IPS-20b (cell line): ENCODE measurements at regions not wholly inside any gene's neighbourhood (a gene's known extent, or its start where the extent isn't known, plus 50 kb on each side); places are given as distances from the start of the nearest gene placed in this dataset.
A peak's percentile ranks its signal among the peaks of the same experiment; 100 is the strongest.
"Not testable (repeated sequence)": the region's sequence is repeated elsewhere in the genome, so short reads cannot be mapped to it uniquely, and the experiment has no call there.

ENCODE experiments used
- H3K27ac ChIP-seq: one replicate; pipeline ENCODE4 v1.5.1; 2013; ENCODE audit warnings: low read length
- H3K27me3 ChIP-seq: 2 replicates; pipeline ENCODE4 v1.6.1; 2013; ENCODE audit warnings: mild to moderate bottlenecking, low read length, inconsistent platforms; ENCODE audit not compliant: insufficient read depth
- H3K36me3 ChIP-seq: 2 replicates; pipeline ENCODE4 v1.6.1; 2013; ENCODE audit warnings: low read depth, mild to moderate bottlenecking, inconsistent platforms, low read length, moderate library complexity; ENCODE audit not compliant: insufficient read depth
- H3K4me1 ChIP-seq: 2 replicates; pipeline ENCODE4 v1.6.1; 2013; ENCODE audit warnings: mild to moderate bottlenecking, control low read depth, inconsistent platforms, low read length, moderate library complexity; ENCODE audit not compliant: insufficient read depth
- H3K4me3 ChIP-seq: 2 replicates; pipeline ENCODE4 v1.5.1; 2013; ENCODE audit warnings: mild to moderate bottlenecking, low read length, inconsistent platforms
- H3K9ac ChIP-seq: 2 replicates; pipeline ENCODE4 v1.6.1; 2013; ENCODE audit warnings: low read depth, mild to moderate bottlenecking, inconsistent platforms, low read length, moderate library complexity
- H3K9me3 ChIP-seq: 2 replicates; pipeline ENCODE4 v1.6.1; 2013; ENCODE audit warnings: mild to moderate bottlenecking, low read depth, low read length, inconsistent platforms; ENCODE audit not compliant: insufficient read depth

DNA sequence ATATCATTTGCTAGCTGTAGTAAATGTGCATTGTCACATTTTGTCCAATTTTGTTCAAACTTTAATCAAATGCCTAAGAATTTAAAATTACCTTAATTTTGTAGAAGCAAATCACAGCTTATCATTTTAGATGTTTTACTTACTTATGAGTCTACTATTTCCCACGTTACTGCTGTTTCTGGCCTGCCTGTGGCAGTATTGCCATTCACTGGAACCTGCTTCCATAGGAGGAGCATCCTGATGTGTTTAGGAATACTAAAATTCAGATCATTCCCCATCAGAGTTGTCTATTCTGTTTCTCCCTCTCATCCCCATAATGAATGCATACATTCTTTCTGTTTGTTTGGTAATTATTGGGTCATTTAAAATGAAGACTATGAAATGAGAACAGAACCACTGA lies 119.5 kb upstream of the SNRPN start:
- peaks cover 3% of the 10 kb centered on the region; the same call in 1 of the 2 replicates for H3K4me1 ChIP-seq
- no peaks in the 10 kb centered on the region for H3K36me3 ChIP-seq
- no peak overlapping the region for H3K27ac ChIP-seq
- peaks cover 4% of the 10 kb centered on the region; the same call in 1 of the 2 replicates for H3K9me3 ChIP-seq
- H3K27me3 ChIP-seq: no peaks in the 10 kb centered on the region
- no peak overlapping the region for H3K4me3 ChIP-seq
- no peak overlapping the region for H3K9ac ChIP-seq

DNA sequence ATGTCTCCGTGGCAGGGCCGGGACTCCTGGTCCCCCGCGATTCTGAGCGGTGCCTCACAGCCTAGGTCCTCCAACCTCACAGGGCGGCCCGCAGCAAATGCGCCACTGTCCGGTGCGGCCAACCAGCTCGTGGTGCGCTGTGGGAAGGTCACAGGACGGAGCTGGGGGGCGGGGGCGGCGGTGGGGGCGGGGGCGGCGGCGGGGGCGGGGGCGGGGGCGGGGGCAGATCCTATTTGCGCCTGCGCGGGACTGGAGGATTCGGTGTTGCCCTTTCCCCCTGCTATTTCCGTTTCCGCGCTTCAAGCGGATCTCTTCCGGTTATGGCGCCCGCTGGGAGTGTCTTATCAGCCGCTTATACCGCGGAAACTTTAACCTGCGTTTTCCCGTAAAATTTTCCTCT lies 106.7 kb upstream of the SNRPN start:
- H3K9ac ChIP-seq: peak overlapping the region; percentile 75; the same call in 1 of the 2 replicates
- no peaks in the 10 kb centered on the region; the same call in 1 of the 2 replicates for H3K9me3 ChIP-seq
- peaks cover 6% of the 10 kb centered on the region; the same call in 1 of the 2 replicates for H3K4me1 ChIP-seq
- H3K4me3 ChIP-seq: peak overlapping the region; percentile 68
- H3K36me3 ChIP-seq: no peaks in the 10 kb centered on the region
- no peaks in the 10 kb centered on the region for H3K27me3 ChIP-seq
- peak overlapping the region; percentile 39 for H3K27ac ChIP-seq

DNA sequence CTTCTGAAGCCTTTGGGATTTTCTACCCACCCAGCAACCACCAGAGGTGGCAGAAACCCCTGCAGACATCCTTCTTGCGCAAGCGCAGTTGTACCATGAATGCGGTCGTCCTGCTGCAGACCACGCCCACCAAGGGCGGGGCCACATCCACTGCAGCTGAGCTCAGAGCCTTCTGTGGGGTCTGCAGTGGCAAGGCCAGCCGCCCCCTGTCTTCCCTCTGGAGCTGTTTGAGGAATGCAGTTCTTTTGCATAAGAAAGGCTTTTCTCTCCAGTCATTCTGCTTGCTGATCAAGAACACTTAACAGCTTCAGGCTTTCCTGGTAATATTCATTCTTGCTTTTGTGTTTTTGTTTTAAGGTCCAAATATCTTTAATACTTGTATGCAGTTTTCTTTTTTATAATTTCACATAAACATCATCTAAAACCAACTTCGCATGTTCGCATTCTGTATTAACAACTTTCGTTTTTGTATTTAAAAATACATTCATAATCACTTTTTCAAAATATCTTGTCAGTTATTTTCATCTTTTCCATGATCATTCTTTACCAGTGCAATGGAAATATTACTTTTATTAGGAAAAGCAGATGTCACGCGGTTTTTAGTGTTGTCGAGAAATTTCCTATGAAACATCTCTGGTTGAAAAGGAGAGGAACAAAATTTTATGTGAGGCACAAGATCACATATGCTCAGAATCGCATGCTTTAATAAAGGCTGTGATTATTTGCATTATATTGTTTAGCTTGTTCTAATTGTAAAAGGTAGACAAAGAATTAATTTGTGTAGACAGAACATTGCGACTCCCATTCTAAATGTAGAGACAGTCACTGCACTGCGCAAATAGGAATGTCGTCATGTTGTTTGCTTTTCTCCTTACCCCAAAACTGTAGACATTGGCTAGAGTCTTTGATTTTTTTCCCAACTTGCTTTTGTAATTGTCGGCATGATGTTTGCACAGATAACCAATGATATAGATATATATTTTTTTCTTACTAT lies 98.1 kb upstream of the SNRPN start:
- H3K27ac ChIP-seq: peak overlapping the region; percentile 54
- H3K9ac ChIP-seq: peak overlapping the region; percentile 76
- peaks cover 15% of the 10 kb centered on the region; the same call in 1 of the 2 replicates for H3K4me1 ChIP-seq
- peaks cover 12% of the 10 kb centered on the region; the same call in 1 of the 2 replicates for H3K9me3 ChIP-seq
- H3K27me3 ChIP-seq: no peaks in the 10 kb centered on the region
- no peaks in the 10 kb centered on the region for H3K36me3 ChIP-seq
- H3K4me3 ChIP-seq: peak overlapping the region; percentile 62

DNA sequence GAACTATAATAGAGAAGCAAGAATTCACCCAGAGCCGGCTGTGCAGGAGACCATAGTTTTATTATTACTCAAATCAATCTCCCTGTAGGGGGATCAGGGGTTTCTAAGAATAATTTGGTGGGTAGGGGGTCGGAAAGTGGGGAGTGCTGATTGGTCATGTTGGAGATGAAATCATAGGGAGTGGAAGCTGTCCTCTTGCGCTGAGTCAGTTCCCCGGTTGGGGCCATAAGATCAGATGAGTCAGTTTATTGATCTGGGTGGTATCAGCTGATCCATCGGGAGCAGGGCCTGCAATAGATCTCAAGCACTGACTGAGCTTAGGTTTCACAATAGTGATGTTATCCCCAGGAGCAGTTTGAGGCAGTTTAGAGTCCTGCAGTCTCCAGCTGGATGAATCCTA lies 97.0 kb upstream of the SNRPN start:
- H3K4me3 ChIP-seq: peak overlapping the region; percentile 62; the same call in 1 of the 2 replicates
- peak overlapping the region; percentile 76; the same call in 1 of the 2 replicates for H3K9ac ChIP-seq
- peaks cover 12% of the 10 kb centered on the region; the same call in 1 of the 2 replicates for H3K9me3 ChIP-seq

DNA sequence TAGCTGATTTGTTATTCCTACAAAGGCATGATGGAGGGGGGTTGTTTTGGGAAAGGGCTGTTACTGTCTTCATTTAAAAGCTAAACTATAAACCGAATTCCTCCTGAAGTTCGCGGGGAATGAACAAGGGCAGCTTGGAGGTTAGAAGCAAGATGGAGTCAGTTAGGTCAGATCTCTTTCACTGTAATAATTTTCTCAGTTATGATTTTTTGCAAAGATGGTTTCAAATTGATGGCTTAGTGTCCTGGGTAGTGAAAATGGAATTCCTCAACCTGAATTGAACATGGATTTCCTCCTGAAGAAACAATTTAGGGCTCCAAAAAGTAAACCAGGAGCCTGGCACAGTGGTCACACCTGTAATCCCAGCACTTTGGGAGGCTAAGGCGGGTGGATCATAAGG lies 96.6 kb upstream of the SNRPN start:
- not testable (repeated sequence) for H3K27me3 ChIP-seq, H3K36me3 ChIP-seq
- peak overlapping the region; percentile 62; the same call in 1 of the 2 replicates for H3K4me3 ChIP-seq
- peak overlapping the region; percentile 75 for H3K27ac ChIP-seq
- peaks cover 18% of the 10 kb centered on the region; the same call in 1 of the 2 replicates for H3K4me1 ChIP-seq
- H3K9me3 ChIP-seq: peaks cover 12% of the 10 kb centered on the region; the same call in 1 of the 2 replicates
- H3K9ac ChIP-seq: peak overlapping the region; percentile 76

More for the DNA sequence above, 97.0 kb upstream of the SNRPN start:
- Histone ChIP-seq H3K27ac (peak overlapping the region; percentile 75), H3K4me1 (peaks cover 18% of the 10 kb centered on the region; the same call in 1 of the 2 replicates), H3K27me3 (no peaks in the 10 kb centered on the region), H3K36me3 (no peaks in the 10 kb centered on the region)

DNA sequence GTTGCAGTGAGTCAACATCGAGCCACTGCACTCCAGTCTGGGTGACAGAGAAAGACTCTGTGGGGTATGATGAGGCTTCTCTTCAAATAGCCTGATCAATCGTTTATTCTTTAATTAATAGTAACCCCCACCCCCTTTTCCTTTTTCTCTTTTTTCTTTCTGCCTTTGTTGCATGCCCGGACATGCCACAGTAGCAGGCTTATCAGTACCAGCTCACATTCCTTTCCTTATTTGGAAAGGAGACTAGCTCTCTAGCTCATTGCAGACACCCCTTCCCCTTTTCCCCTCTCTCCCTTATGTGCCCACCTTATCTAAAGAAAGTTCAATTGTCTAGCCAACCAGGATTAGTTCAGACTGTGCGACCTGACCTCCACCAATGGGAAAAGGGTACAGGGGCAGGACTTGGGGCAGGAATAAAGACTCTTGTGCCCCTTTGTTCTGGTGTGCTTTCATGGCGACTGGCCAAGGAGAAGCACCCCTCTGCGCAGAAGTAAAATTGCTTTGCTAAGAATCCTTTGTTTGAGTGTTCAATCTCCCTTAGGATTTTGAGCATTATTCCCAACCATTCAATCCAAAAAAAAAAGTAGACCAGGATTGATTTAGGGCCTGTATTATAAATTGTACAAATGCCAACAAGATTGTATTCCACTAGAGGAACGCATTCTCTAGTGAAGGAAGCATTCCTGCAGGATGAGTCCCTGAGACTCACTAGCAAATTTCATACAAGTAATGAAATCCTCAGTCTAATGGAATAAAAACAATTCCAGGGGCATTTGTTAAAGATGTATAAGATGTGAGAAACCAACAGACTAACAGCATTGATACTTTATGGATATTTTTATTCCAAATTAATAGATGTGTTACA lies 95.8 kb upstream of the SNRPN start:
- peak overlapping the region; percentile 75 for H3K27ac ChIP-seq

DNA sequence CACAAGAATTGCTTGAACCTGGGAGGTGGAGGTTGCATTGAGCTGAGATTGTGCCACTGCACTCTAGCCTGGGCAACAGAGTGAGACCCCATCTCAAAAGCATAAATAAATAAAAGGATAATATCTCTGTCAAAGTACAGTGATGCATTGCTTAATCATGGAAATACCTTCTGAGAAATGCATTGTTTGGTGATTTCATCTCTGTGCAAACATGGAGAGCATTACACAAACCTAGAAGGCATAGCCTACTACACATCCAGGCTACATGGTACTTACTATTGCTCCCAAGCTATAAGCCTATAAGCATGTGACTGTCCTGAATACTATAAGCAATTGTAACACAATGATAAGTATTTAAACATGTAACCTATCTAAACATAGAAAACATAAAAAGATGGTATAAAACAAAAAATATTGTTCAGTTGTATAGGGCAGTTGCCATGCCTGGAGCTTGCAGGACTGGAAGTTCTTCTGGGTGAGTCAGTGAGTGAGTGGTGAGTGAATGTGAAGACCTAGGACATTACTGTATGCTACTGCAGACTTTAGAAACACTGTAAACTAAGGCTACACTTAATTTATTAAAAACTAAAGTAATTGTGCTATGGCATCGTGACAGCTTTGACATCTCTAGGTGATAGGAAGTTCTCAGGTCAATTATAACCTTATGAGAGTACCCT lies 93.6 kb upstream of the SNRPN start:
- Histone ChIP-seq H3K27ac (no peak overlapping the region), H3K4me1 (peaks cover 19% of the 10 kb centered on the region; the same call in 1 of the 2 replicates), H3K9ac (no peak overlapping the region), H3K4me3 (no peak overlapping the region), H3K36me3 (no peaks in the 10 kb centered on the region), H3K9me3 (peaks cover 3% of the 10 kb centered on the region; the same call in 1 of the 2 replicates), H3K27me3 (no peaks in the 10 kb centered on the region)

More for the DNA sequence above, 95.8 kb upstream of the SNRPN start:
- Histone ChIP-seq H3K36me3 (no peaks in the 10 kb centered on the region), H3K27me3 (no peaks in the 10 kb centered on the region), H3K9ac (peak overlapping the region; percentile 76), H3K4me3 (peak overlapping the region; percentile 62; the same call in 1 of the 2 replicates), H3K4me1 (peaks cover 18% of the 10 kb centered on the region; the same call in 1 of the 2 replicates), H3K9me3 (peaks cover 10% of the 10 kb centered on the region; the same call in 1 of the 2 replicates)

DNA sequence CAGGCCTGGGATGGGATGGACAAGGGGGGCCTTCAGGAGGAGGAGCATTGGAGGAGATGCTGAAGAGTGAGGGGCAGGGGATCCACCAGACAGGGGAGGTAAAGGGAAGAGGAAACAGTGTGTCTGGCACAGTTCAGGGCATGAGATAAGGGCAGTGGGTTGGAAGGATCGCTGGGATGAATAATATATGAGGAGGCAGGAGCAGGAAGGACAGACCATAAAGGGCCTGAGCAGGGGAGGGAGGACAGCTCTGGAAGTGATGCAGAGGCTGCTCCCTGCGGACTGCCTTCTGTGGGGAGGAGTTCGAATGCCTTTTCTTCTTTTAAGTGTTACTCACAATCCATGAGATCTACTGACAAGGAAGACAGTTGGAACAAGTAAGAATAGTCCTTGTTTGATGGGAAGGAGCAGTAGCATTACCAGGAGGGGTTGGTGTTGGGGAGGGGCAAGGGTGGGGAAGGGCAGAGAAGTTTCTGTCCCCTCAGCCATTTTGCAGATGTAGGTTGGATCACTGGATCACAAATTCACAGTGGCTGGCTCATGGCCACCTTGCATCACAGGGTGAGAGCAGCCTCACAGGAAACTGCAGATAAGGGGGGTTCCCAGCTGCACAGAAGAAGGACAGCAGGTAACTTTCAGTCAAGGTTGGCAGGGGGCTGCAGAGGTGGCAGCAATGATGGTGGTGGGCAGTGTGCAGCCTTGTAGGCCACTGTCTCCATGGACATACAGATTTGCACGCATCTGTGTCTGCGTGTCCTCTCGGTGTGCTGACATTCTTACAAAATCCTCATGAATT lies 91.9 kb upstream of the SNRPN start:
- no peak overlapping the region for H3K4me3 ChIP-seq
- H3K9ac ChIP-seq: peak overlapping the region; percentile 34; the same call in 1 of the 2 replicates
- H3K27ac ChIP-seq: no peak overlapping the region
- H3K4me1 ChIP-seq: peaks cover 18% of the 10 kb centered on the region; the same call in 1 of the 2 replicates
- H3K27me3 ChIP-seq: no peaks in the 10 kb centered on the region
- H3K36me3 ChIP-seq: no peaks in the 10 kb centered on the region
- no peaks in the 10 kb centered on the region for H3K9me3 ChIP-seq

DNA sequence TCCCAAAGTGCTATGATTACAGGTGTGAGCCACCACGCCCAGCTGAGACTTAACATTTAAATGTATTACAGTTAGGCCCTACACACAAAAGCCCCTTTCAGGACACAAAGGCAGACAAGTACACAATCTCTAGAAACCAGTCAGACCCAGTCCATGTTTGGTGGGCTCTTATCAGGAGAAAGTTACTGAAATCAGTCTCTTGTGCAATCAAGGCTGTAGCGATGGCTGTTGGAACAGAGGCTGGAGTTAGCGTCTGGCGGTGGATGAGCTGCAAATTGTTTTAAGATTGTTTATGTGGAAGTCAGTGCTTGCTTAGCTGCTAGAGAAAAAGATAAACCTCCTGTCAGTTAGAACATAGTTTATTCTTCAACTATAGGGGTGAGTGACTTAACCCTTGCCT lies 89.5 kb upstream of the SNRPN start:
- no peaks in the 10 kb centered on the region for H3K27me3 ChIP-seq
- H3K9ac ChIP-seq: 0 out of 2 replicates have a peak overlapping the region, but pooled peaks have one; percentile 8
- no peak overlapping the region for H3K27ac ChIP-seq
- H3K4me3 ChIP-seq: no peak overlapping the region
- no peaks in the 10 kb centered on the region for H3K9me3 ChIP-seq
- H3K36me3 ChIP-seq: no peaks in the 10 kb centered on the region
- H3K4me1 ChIP-seq: peaks cover 7% of the 10 kb centered on the region; the same call in 1 of the 2 replicates

DNA sequence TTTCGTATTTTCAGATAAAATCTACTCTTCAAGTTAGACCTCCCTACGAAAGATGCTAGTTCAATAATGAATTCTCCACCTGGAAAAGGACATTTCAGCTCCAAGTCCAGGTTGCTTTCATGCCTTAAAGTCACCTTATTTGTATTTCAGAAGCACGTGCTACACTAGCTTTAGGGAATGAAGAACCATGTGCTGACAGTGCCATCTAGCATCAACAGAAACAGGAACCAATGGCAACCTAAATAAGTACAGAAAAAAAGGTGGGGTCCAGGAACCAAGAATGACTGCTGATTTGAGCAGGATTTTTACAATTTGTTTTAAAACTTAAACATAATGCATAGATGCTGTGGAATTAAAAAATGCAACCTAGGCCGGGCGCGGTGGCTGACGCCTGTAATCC lies 77.6 kb upstream of the SNRPN start:
- no peak overlapping the region for H3K4me3 ChIP-seq
- no peaks in the 10 kb centered on the region for H3K36me3 ChIP-seq
- peaks cover 8% of the 10 kb centered on the region for H3K4me1 ChIP-seq
- peaks cover 4% of the 10 kb centered on the region for H3K9me3 ChIP-seq
- H3K27me3 ChIP-seq: no peaks in the 10 kb centered on the region
- H3K9ac ChIP-seq: no peak overlapping the region
- no peak overlapping the region for H3K27ac ChIP-seq
